ENCODE measurements at regions not wholly inside any gene's neighbourhood (a gene's known extent, or its start where the extent isn't known, plus 50 kb on each side); places are given as distances from the start of the nearest gene placed in this dataset.

GRCh38 chr15:81074773-81075172 lies 59.3 kb upstream of the CFAP161 start:
- no peak for TF ChIP-seq CTCF (IDR thresholded peaks at IDR 0.05; ENCODE audit: insufficient read depth, low read depth, low read length, missing control alignments)
- no peak overlapping the region for H3K4me3 ChIP-seq (ENCODE audit: low read depth, low read length)
- no peak for DNase-seq (ENCODE audit: low read depth)

- no peak for TF ChIP-seq CTCF (IDR thresholded peaks at IDR 0.05; ENCODE audit: insufficient read depth, low read depth, low read length, missing control alignments)
- DNase-seq (ENCODE audit: low read depth): no peak
Measured at GRCh38 chr15:81075272-81075671, 58.8 kb upstream of the CFAP161 start.

GRCh38 chr15:81080996-81081395 lies 53.1 kb upstream of the CFAP161 start:
- no peak for DNase-seq (ENCODE audit: low read depth)
- TF ChIP-seq CTCF (IDR thresholded peaks at IDR 0.05; ENCODE audit: insufficient read depth, low read depth, low read length, missing control alignments): no peak
- H3K4me3 ChIP-seq (ENCODE audit: low read depth, low read length): no peak overlapping the region

More at GRCh38 chr15:81075272-81075671, 58.8 kb upstream of the CFAP161 start:
- no peak overlapping the region for H3K4me3 ChIP-seq (ENCODE audit: low read depth, low read length)

GRCh38 chr15:81083201-81083600 lies 50.9 kb upstream of the CFAP161 start:
- no peak for TF ChIP-seq CTCF (IDR thresholded peaks at IDR 0.05; ENCODE audit: insufficient read depth, low read depth, low read length, missing control alignments)
- DNase-seq (ENCODE audit: low read depth): no peak
- no peak overlapping the region for H3K4me3 ChIP-seq (ENCODE audit: low read depth, low read length)

Data from GM12865 (cell line).